ENCODE measurements at regions not wholly inside any gene's neighbourhood (a gene's known extent, or its start where the extent isn't known, plus 50 kb on each side); places are given as distances from the start of the nearest gene placed in this dataset.

DNA sequence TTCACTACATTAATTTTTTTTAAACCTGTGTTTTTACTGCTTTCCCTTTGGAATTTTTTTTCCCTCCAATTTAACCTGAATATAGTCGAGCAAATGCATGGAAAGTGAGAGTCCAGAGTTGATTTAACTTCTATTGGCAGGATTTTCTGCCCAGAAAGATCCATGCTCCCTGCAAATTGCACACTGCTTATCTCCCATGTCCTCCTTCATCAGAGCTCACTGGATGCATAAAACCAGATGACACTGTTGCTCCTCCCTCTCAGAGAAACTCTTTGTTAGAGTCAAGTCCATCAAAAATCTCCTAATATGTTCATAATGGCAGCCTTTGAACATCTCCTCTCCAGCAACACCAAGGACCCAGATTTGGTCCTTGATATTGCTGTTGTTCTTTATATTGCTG, 297.0 kb upstream of the SLC24A2 start:
- H3K79me2 ChIP-seq (ENCODE audit: control insufficient read depth, insufficient read depth, low read length) = no peaks in the 10 kb centered on the region
- TF ChIP-seq ZNF184 (CRISPR knock-in tag; IDR thresholded peaks at IDR 0.05) (no peak), KLF16 (IDR thresholded peaks at IDR 0.05) (no peak), CEBPG (CRISPR knock-in tag; IDR thresholded peaks at IDR 0.05) (no peak), CEBPG (tag; conservative IDR thresholded peaks at IDR 0.05 in 1 of 2, IDR thresholded peaks at IDR 0.05 in 1 of 2) (no peak), KAT8 (IDR thresholded peaks at IDR 0.05; ENCODE audit: low read depth) (no peak), NCOA6 (IDR thresholded peaks at IDR 0.05) (no peak), BCOR (IDR thresholded peaks at IDR 0.05) (no peak), ZNF174 (CRISPR knock-in tag; IDR thresholded peaks at IDR 0.05) (no peak)
- TF ChIP-seq, protein P1, sequence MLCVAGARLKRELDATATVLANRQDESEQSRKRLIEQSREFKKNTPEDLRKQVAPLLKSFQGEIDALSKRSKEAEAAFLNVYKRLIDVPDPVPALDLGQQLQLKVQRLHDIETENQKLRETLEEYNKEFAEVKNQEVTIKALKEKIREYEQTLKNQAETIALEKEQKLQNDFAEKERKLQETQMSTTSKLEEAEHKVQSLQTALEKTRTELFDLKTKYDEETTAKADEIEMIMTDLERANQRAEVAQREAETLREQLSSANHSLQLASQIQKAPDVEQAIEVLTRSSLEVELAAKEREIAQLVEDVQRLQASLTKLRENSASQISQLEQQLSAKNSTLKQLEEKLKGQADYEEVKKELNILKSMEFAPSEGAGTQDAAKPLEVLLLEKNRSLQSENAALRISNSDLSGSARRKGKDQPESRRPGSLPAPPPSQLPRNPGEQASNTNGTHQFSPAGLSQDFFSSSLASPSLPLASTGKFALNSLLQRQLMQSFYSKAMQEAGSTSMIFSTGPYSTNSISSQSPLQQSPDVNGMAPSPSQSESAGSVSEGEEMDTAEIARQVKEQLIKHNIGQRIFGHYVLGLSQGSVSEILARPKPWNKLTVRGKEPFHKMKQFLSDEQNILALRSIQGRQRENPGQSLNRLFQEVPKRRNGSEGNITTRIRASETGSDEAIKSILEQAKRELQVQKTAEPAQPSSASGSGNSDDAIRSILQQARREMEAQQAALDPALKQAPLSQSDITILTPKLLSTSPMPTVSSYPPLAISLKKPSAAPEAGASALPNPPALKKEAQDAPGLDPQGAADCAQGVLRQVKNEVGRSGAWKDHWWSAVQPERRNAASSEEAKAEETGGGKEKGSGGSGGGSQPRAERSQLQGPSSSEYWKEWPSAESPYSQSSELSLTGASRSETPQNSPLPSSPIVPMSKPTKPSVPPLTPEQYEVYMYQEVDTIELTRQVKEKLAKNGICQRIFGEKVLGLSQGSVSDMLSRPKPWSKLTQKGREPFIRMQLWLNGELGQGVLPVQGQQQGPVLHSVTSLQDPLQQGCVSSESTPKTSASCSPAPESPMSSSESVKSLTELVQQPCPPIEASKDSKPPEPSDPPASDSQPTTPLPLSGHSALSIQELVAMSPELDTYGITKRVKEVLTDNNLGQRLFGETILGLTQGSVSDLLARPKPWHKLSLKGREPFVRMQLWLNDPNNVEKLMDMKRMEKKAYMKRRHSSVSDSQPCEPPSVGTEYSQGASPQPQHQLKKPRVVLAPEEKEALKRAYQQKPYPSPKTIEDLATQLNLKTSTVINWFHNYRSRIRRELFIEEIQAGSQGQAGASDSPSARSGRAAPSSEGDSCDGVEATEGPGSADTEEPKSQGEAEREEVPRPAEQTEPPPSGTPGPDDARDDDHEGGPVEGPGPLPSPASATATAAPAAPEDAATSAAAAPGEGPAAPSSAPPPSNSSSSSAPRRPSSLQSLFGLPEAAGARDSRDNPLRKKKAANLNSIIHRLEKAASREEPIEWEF (CRISPR knock-in tag; IDR thresholded peaks at IDR 0.05) = no peak
- TF ChIP-seq, protein P2, sequence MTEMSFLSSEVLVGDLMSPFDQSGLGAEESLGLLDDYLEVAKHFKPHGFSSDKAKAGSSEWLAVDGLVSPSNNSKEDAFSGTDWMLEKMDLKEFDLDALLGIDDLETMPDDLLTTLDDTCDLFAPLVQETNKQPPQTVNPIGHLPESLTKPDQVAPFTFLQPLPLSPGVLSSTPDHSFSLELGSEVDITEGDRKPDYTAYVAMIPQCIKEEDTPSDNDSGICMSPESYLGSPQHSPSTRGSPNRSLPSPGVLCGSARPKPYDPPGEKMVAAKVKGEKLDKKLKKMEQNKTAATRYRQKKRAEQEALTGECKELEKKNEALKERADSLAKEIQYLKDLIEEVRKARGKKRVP (CRISPR knock-in tag; IDR thresholded peaks at IDR 0.05) = no peak
- TF ChIP-seq, protein P3, sequence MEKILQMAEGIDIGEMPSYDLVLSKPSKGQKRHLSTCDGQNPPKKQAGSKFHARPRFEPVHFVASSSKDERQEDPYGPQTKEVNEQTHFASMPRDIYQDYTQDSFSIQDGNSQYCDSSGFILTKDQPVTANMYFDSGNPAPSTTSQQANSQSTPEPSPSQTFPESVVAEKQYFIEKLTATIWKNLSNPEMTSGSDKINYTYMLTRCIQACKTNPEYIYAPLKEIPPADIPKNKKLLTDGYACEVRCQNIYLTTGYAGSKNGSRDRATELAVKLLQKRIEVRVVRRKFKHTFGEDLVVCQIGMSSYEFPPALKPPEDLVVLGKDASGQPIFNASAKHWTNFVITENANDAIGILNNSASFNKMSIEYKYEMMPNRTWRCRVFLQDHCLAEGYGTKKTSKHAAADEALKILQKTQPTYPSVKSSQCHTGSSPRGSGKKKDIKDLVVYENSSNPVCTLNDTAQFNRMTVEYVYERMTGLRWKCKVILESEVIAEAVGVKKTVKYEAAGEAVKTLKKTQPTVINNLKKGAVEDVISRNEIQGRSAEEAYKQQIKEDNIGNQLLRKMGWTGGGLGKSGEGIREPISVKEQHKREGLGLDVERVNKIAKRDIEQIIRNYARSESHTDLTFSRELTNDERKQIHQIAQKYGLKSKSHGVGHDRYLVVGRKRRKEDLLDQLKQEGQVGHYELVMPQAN (IDR thresholded peaks at IDR 0.05; ENCODE audit: borderline replicate concordance) = no peak
- FAIRE-seq (no peak), ATAC-seq (no peak), DNase-seq (ENCODE audit: extremely low read depth in 1 of 4, low spot score in 3 of 4) (no peak)
- H3K9me3 ChIP-seq (replicated peaks; ENCODE audit: control insufficient read depth, insufficient read depth, low read depth, low read length) = no peaks in the 10 kb centered on the region
- ChIA-PET POLR2A (no interaction called here), CTCF (ENCODE audit: low intra/inter-chr PET ratio) (no interaction called here)
- H3K4me2 ChIP-seq (ENCODE audit: insufficient read depth, low read length) = no peak overlapping the region
- H2AFZ ChIP-seq (ENCODE audit: low read depth, low read length) = no peak overlapping the region
- in situ Hi-C loops (cut with MboI) (no loop called here), intact Hi-C loops (cut with micrococcal nuclease) (no loop called here)
- H4K20me1 ChIP-seq (replicated peaks; ENCODE audit: control insufficient read depth, insufficient read depth, low read length) = no peaks in the 10 kb centered on the region
- H3K9ac ChIP-seq (ENCODE audit: insufficient read depth in 1 of 2, low read depth in 2 of 2, low read length in 2 of 2) = no peak overlapping the region
- no peaks in the 10 kb centered on the region for H3K9me1 ChIP-seq (ENCODE audit: control insufficient read depth, insufficient read depth, low read length)
- WGBS (ENCODE audit: insufficient coverage, low coverage, missing lambda C conversion rate) = 0% methylated on average over 1 of the region's 1 CpG
- no TSS peak for BruUV-seq (replicated peaks)
- H3K27ac ChIP-seq (ENCODE audit: extremely low read depth, low read depth, low read length) = no peak overlapping the region
- H3K36me3 ChIP-seq (ENCODE audit: control insufficient read depth, insufficient read depth, low read length) = no peaks in the 10 kb centered on the region
- no peaks in the 10 kb centered on the region for H3K4me1 ChIP-seq (replicated peaks in 1 of 2; ENCODE audit: control insufficient read depth in 2 of 2, insufficient read depth in 2 of 2, low read length in 2 of 2)
- H3K27me3 ChIP-seq (ENCODE audit: control insufficient read depth in 2 of 2, insufficient read depth in 2 of 2, low read length in 2 of 2) = no peaks in the 10 kb centered on the region
- H3K4me3 ChIP-seq = no peak overlapping the region
